HG03460 (cell line): ENCODE measurements at regions not wholly inside any gene's neighbourhood (a gene's known extent, or its start where the extent isn't known, plus 50 kb on each side); places are given as distances from the start of the nearest gene placed in this dataset.
A peak's percentile ranks its signal among the peaks of the same experiment; 100 is the strongest.

Source experiments
- ATAC-seq: cut with Tn5 transposase; IDR thresholded peaks from one replicate; pipeline ENCODE4 v1.9.1; 2021; ENCODE audit not compliant: unreplicated experiment

- no peak for ATAC-seq
These were observed 50.3 kb upstream of the TRIM9 start for GRCh38 chr14:51145246-51145645.

GRCh38 chr14:51147183-51147582 is 52.3 kb upstream of the TRIM9 start:
- ATAC-seq: no peak

GRCh38 chr14:51155326-51155725 is 60.4 kb upstream of the TRIM9 start:
- ATAC-seq: no peak

- no peak for ATAC-seq
These were observed 62.1 kb upstream of the TRIM9 start for GRCh38 chr14:51157012-51157411.

- no peak for ATAC-seq
These were observed 66.0 kb upstream of the TRIM9 start for GRCh38 chr14:51160871-51161270.

GRCh38 chr14:51165415-51165814 is 70.5 kb upstream of the TRIM9 start:
- no peak for ATAC-seq

- ATAC-seq: no peak
These were observed 72.3 kb upstream of the TMX1 start for GRCh38 chr14:51167587-51168214.

GRCh38 chr14:51168215-51168613 is 71.8 kb upstream of the TMX1 start:
- no peak for ATAC-seq

GRCh38 chr14:51173863-51174262 is 66.2 kb upstream of the TMX1 start:
- ATAC-seq: no peak

- ATAC-seq: no peak
These were observed 63.2 kb upstream of the TMX1 start for GRCh38 chr14:51176839-51177238.

GRCh38 chr14:51180577-51180976 is 59.5 kb upstream of the TMX1 start:
- peak; percentile 82 for ATAC-seq

GRCh38 chr14:51182131-51182565 is 57.9 kb upstream of the TMX1 start:
- ATAC-seq: no peak

GRCh38 chr14:51185180-51185579 is 54.9 kb upstream of the TMX1 start:
- ATAC-seq: no peak

GRCh38 chr14:51185754-51186153 is 54.3 kb upstream of the TMX1 start:
- ATAC-seq: peak; percentile 67

- no peak for ATAC-seq
These were observed 51.4 kb upstream of the TMX1 start for GRCh38 chr14:51188566-51189185.

GRCh38 chr14:51189600-51190376 is 50.3 kb upstream of the TMX1 start:
- ATAC-seq: no peak
